Kasumi-1 (cell line): ENCODE measurements at regions not wholly inside any gene's neighbourhood (a gene's known extent, or its start where the extent isn't known, plus 50 kb on each side); places are given as distances from the start of the nearest gene placed in this dataset.
"Not testable (repeated sequence)": the region's sequence is repeated elsewhere in the genome, so short reads cannot be mapped to it uniquely, and the experiment has no call there.

Experiments
- DNase-seq, 2 experiments: peaks; one replicate each; lab custom pipeline; 2025; lab: John Stamatoyannopoulos, UW

DNA sequence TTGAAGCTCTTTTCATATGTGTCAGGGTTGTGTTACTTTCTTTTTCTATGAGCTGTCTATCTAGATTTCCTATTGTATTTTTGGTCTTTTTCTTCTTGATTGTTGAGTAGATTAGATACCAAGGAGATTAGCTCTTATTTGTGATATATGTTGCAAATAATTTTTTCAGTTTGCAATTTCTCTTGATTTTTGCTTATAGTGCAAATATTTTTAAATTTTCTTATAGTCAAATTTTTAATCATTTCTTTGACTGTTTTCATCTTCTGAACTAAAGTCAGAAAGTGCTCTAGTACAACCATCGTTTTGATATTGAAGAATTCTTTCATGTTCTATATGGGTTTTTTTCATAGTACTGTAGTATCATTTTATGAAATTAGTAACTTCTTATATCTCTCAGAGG is 193.7 kb downstream of the OSTF1 start:
- no peak for DNase-seq

- DNase-seq = no peak
Measured at GRCh38 chr9:75289332-75289731, 201.0 kb downstream of the OSTF1 start.

- DNase-seq = no peak
Measured at GRCh38 chr9:75299324-75299723, 211.0 kb downstream of the OSTF1 start.

DNA sequence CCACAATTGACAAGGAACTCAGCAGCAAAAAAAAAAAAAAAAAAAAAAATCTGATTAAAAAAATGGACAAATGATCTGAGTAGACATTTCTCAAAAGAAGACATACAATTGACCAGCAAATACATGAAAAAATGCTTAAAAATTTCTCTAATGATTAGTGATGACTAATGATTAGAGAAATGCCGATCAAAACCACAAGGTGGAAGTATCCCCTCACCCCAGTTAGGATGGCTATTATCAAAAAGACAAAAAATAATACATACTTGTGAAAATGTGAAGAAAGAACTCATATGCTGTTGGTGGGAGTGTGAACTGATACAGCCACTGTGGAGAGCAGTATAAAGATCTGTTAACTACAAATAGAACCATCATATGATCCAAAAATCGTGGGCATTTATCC is 245.3 kb downstream of the OSTF1 start:
- DNase-seq = no peak

DNA sequence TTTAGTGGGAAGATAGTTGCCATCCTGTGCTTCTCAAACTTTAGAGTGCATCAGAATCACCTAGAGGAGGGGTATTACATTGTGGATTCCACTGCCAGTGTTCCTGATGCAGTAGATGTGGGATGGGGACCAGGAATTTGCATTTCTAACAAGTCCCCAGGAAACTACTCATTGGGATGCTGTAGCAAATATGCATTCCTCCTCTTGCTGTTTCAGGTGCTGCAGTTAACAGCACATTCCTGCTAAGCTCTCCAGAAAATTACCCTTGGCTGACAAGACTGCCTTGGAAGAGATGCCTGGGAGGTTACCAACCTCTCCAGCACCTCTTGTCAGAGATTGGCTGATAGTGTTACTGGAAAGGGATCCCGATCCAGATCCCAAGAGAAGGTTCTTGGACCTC is 270.5 kb downstream of the OSTF1 start:
- DNase-seq = no peak

DNA sequence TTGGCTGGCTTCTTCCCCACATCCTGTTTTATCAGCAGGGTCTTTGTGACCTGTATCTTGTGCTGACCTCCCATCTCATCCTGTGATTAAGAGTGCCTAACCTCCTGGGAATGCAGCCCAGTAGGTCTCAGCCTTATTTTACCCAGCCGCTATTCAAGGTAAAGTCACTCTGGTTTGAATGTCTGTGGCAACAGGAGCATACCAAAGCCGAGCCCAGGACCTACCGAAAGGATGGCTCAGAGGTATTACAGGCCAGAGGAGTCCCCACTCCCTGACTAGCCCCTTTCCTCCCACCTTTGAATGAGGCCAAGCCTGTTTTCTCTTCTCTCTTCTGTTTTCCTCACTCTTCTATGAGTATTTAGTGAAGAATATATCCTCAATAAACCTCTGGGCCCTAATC is 271.3 kb downstream of the OSTF1 start:
- DNase-seq = no peak

DNA sequence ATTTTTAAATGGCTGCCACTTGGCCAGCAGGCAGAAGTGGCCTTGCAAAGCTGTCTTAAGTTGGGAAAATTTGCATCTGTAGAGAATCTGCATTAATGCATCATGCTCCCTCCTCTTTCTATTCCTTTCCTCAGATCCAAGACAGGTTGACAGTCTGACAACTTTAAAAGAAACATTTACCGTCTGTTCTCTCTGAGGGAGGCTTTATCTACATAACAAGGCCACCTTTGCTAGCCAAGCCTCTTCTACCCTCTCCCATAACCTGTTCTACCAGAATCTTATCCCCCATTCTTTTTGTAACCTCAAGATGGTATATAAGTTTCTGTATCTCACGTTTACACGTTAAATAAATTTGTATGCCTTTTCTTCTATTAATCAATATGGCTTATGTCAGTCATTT is 271.9 kb downstream of the OSTF1 start:
- no peak for DNase-seq

DNA sequence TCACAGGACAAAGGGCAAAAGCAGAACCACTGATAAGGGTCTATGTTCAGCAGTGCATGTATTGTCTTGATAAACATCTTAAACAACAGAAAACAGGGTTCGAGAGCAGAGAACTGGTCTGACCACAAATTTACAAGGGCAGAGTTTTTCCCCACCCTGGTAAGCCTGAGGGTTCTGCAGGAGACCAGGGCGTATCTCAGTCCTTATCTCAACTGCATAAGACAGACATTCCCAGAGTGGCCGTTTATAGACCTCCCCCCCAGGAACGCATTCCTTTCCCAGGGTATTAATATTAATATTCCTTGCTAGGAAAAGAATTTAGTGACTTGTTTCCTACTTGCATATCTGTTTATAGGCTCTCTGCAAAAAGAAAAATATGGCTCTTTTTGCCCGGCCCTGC is 274.1 kb downstream of the OSTF1 start:
- not testable (repeated sequence) for DNase-seq

DNA sequence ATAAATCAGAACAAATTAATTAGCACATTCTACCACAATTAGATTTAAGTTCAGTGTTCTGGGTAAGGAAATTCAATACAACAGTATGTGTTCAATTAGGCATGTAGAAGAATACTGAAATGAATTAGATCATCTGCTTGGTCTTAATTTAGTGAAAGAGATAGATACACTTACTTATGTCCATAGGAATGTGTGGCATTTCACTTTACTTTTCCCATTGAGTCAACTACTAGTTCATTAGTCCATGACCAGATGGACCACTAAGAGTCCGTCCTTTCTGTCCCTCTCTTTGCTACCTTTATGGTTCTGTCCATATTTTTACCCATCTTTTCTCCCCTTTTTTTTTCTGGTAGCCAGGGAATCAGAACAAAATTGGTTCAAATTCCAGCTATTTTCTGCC is 276.9 kb downstream of the OSTF1 start:
- no peak for DNase-seq

DNA sequence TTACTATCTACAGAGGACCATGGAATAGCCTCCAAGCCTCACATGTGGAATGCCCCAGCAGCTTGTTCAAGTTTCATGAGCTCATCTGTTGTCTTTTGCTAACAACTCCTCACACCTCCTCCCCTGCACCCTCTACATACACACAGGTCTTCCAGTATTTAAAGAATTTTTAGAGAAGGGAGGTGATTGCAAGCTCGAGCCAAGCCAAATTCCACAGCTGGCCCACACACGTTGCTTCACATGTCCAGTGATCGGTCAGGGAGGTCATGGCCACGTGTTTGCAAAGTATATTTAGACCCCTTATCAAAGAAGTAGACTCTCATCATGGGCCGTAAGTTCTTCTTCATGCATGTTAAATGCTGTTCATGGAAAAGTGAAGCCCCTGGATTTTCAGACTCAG is 281.7 kb downstream of the OSTF1 start:
- no peak for DNase-seq

DNA sequence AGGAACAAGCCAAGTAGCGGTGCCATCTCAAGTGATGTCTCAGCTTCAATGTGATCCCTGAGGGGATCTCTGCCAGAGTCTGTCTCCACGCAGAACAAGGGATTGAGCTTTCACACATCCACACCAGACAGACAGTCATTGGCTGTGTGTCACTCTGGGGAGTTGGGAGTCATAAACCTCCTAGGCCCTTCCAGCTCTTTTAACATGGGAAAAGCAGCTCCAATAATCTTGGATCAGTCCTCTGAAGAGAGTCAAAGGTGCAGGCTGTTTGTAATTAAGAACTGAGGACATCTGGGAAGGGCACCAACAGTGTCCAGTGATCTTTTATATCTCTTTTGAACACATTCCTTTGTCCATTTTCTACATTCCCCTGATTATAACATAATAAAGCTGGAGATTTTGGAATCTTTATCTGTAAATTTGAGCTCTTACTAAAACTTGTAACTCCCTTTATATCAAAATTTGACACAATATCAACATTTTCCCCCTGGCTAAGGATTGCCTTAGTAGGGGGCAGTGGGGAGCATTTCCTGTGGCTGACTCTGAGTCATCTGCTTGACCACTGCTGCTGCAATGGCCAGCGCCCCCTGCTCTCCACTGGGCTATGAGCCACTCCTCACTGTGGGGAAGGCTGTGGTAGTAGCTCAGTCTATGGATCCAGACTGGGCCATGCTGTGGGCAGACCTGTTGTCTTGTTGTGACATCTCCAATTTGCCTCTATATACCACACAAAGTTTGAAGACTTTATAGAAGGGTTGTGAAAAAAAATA is 284.4 kb downstream of the OSTF1 start:
- no peak for DNase-seq

DNA sequence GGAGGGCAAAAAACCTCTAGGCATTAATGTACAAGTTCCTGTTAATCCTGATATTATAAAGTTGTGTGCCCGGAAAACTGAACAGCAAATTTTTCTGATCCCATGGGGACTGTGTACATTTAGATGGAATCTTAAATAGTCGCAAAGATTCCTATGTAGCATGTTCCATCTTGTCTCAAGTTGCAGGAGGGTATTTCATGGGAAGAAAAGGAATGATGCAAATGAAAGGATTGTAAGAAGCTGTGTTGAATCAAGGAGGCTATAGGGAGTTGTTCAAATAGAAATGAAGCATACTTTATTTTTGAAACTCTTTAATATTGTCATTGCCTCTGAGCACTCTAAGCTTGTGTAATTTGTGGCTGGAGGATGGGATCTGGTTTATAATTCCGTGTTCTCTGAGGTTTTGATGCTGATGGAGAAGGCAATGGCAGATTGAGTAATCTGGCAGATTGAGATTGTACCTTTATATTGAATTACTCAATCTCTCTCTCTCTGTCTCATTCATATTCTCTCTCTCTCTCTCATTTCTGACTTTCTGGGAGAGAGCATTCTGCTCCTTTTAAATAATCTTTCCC is 288.5 kb downstream of the OSTF1 start:
- DNase-seq = no peak

GRCh38 chr9:75378036-75378435 is 289.7 kb downstream of the OSTF1 start:
- DNase-seq = no peak

GRCh38 chr9:75378926-75379325 is 290.6 kb downstream of the OSTF1 start:
- no peak for DNase-seq

GRCh38 chr9:75382126-75382525 is 293.8 kb downstream of the OSTF1 start:
- no peak for DNase-seq

DNA sequence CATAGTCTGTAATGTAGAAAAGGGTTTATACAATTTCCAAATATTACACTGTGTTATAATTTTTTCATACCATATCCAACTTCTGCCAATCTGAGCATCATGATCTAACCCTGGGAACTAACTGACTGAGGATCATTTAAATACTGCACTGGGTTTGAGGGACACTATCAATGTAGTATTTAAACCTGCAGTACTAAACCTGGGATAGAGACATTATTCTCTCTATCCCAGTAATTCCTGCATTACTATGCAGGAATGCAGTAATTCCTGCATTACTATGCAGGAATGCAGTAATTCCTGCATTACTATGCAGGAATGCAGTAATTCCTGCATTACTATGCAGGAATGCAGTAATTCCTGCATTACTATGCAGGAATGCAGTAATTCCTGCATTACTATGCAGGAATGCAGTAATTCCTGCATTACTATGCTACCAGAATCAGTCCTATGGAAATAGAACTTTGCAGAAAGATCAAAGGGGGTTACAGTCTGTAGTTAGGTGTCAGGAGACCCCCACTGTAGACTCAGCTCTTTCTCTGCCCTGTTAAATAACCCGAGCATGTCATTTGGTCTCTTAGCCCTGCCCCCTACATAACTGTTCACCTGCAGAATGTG is 295.2 kb downstream of the OSTF1 start:
- not testable (repeated sequence) for DNase-seq

DNA sequence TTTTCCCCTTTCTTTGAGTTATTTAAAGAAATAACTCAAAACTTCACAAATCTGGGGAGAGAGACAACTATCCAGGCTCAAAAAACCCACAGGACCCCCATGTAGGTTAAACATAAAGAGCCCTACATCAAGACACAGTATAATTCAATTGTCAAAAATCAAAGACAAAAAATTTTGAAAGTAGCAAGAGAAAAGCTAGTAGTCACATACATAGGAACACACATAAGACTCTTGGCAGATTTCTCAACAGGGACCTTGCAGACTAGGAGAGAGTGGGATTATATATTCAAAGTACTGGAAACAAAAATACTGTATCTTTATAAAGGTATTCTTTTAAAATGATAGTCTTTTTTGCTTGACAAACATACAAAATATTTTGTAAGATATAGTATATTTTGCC is 296.9 kb downstream of the OSTF1 start:
- DNase-seq = no peak

- no peak for DNase-seq
Measured at GRCh38 chr9:75389101-75389500, 300.8 kb downstream of the OSTF1 start.

- no peak for DNase-seq
Measured at GRCh38 chr9:75390951-75391350, 302.6 kb downstream of the OSTF1 start.

GRCh38 chr9:75391497-75391896 is 303.2 kb downstream of the OSTF1 start:
- no peak for DNase-seq

DNA sequence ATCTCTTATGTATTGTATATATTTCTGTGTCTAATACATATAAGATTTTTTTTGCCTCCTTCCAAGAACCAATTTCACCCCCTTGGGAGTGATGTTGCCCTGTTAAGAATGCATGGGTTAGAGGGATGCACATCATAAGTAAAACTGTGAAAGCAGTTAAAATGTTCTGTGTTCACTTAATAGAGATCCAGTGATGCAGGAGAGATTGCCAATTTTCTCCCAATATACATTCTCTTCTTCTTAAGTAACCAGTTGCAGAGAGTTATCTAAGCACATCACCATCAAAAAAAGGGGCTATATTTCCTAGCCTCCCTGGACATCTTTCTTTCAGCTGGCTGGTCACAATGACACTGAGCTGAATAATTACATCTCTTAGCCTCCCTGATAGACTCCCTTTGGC is 307.0 kb downstream of the OSTF1 start:
- no peak for DNase-seq

GRCh38 chr9:75397836-75398235 is 309.5 kb downstream of the OSTF1 start:
- DNase-seq = no peak

DNA sequence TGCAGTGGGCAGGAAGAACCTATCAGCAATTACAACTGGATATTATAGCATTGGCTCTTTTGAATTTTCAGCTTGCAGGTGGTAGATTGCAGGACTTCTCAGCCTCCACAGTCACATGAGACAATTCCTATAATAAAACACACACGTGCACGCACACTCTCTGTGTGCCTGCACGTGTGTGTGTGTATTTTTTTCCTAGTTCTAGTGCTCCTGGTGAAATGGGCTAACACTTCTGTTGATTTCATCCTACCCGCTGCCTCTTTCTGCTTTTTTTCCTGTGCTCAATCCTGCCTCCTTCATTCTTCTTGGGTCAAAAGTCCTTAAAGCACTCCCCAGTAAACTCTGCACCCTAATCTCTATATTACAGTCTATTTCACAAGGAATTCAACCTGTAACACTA is 320.1 kb downstream of the OSTF1 start:
- no peak for DNase-seq

DNA sequence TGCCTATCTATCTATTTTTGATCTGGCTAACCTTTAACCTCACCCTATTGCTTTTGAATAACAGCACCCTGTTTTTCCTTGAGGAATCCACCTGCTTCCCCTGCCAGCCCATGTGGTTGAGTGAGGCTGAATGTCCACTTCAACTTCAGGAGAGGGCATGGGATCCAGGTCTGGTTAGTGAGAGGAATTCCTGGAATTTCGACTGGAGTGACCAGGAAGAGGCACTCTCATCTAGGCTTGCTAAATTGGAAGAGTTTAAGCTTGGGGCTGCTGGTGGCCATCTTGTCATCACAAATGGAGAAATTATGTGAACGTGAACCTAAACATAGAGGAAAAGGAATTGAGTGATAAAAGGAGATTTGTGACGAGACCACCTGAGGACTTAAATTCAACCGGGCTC is 322.1 kb downstream of the OSTF1 start:
- no peak for DNase-seq
